ENCODE measurements at regions not wholly inside any gene's neighbourhood (a gene's known extent, or its start where the extent isn't known, plus 50 kb on each side); places are given as distances from the start of the nearest gene placed in this dataset.

DNA sequence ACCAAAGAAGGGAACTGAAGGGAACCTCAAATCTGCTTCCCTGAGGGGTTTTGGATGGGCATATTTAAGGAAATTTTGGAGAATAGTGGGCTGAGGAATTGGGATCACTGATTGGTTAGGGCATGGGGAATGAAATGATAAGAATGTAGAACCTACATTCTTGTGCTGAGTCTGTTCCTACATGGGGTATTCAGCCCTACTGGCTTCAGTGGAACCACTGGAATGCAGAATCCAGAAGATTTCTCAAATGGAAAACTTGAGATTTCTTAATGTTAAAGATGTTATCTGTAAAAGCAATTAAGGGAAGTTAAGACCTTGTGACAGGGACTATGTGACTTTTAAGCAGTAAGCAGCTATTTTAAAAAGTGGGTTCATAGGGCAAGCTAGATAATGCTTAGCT lies 1062.4 kb downstream of the AGBL1 start (continued):
- TF ChIP-seq RBBP5 (IDR thresholded peaks at IDR 0.05; ENCODE audit: borderline replicate concordance, low read depth, low read length) (no peak), HDAC2 (IDR thresholded peaks at IDR 0.05; ENCODE audit: borderline replicate concordance in 1 of 2, low read depth in 2 of 2, low read length in 2 of 2) (no peak), BRCA1 (IDR thresholded peaks at IDR 0.05; ENCODE audit: low read depth, low read length) (no peak), MAFK (IDR thresholded peaks at IDR 0.05; ENCODE audit: low read depth, low read length) (no peak), SUZ12 (IDR thresholded peaks at IDR 0.05; ENCODE audit: low read length) (no peak), SP2 (IDR thresholded peaks at IDR 0.05; ENCODE audit: low read length) (no peak)
